Liver (tissue), 8 donors: ENCODE measurements at regions not wholly inside any gene's neighbourhood (a gene's known extent, or its start where the extent isn't known, plus 50 kb on each side); places are given as distances from the start of the nearest gene placed in this dataset.

Experiments used
- DNase-seq: peaks from one replicate; pipeline ENCODE4 v3.0.0-alpha.2; 2017; ENCODE audit warnings: low spot score
- H3K27ac ChIP-seq, 2 donors: one replicate each; pipeline ENCODE4 v1.7.0; 2013; ENCODE audit warnings: inconsistent platforms in 2 of 2, low read length in 2 of 2, control low read depth in 1 of 2, low read depth in 1 of 2, mild to moderate bottlenecking in 1 of 2
- H3K27me3 ChIP-seq, 4 donors: one replicate each; pipeline versions ENCODE4 v1.6.1 to v1.7.0; 2013; ENCODE audit warnings: low read length in 3 of 4, inconsistent platforms in 1 of 4, mild to moderate bottlenecking in 1 of 4, moderate library complexity in 1 of 4; ENCODE audit not compliant: control insufficient read depth in 4 of 4, insufficient read depth in 4 of 4
- H3K36me3 ChIP-seq, 4 donors: one replicate each; pipeline versions ENCODE4 v1.6.1 to v1.7.0; 2013; ENCODE audit warnings: low read length in 3 of 4, mild to moderate bottlenecking in 3 of 4, low read depth in 1 of 4, moderate library complexity in 1 of 4; ENCODE audit not compliant: control insufficient read depth in 4 of 4, insufficient read depth in 3 of 4
- H3K4me1 ChIP-seq, 4 donors: one replicate each; pipeline versions ENCODE4 v1.6.1 to v1.7.0; 2013; ENCODE audit warnings: low read length in 3 of 4, mild to moderate bottlenecking in 3 of 4, moderate library complexity in 1 of 4; ENCODE audit not compliant: control insufficient read depth in 4 of 4, insufficient read depth in 4 of 4
- H3K4me3 ChIP-seq, 3 donors: one replicate each; pipeline versions ENCODE4 v1.6.1 to v1.7.0; 2013; ENCODE audit warnings: low read length in 3 of 3, control low read depth in 1 of 3, low read depth in 1 of 3, mild to moderate bottlenecking in 1 of 3
- H3K9ac ChIP-seq, 2 donors: one replicate each; pipeline ENCODE4 v1.7.0; 2013; ENCODE audit warnings: low read length in 2 of 2, mild to moderate bottlenecking in 2 of 2, moderate library complexity in 2 of 2, control low read depth in 1 of 2, low read depth in 1 of 2
- H3K9me3 ChIP-seq, 4 donors: one replicate each; pipeline versions ENCODE4 v1.6.1 to v1.7.0; 2013; ENCODE audit warnings: low read length in 3 of 4; ENCODE audit not compliant: control insufficient read depth in 4 of 4
- ATF3 ChIP-seq: IDR thresholded peaks from 2 replicates; pipeline ENCODE4 v1.6.1; 2016; ENCODE audit warnings: antibody characterized with exemption
- CTCF ChIP-seq: fragments of 150-350 bp; IDR thresholded peaks from 2 replicates; pipeline ENCODE4 v1.5.1; 2017; ENCODE audit warnings: improper control_type of control experiment, low read depth, low read length; ENCODE audit not compliant: missing input control
- EGR1 ChIP-seq, 2 donors: IDR thresholded peaks; 2 replicates each; pipeline ENCODE4 v1.6.1; 2016 to 2018; ENCODE audit warnings: antibody characterized with exemption in 2 of 2, low read depth in 2 of 2
- FOXA1 ChIP-seq: IDR thresholded peaks from 2 replicates; pipeline ENCODE4 v1.6.1; 2016; ENCODE audit warnings: antibody characterized with exemption
- FOXA2 ChIP-seq: IDR thresholded peaks from 2 replicates; pipeline ENCODE4 v1.6.1; 2016; ENCODE audit warnings: antibody characterized with exemption
- GABPA ChIP-seq, 2 donors: IDR thresholded peaks in 1 of 2; conservative IDR thresholded peaks in 1 of 2; 2 replicates each; pipeline ENCODE4 v1.6.1; 2016; ENCODE audit warnings: antibody characterized with exemption in 2 of 2, mild to moderate bottlenecking in 1 of 2, moderate library complexity in 1 of 2
- HNF4A ChIP-seq, 2 donors: conservative IDR thresholded peaks; 2 replicates each; pipeline ENCODE4 v1.6.1; 2016; ENCODE audit warnings: antibody characterized with exemption in 2 of 2, mild to moderate bottlenecking in 2 of 2
- HNF4G ChIP-seq: IDR thresholded peaks from 2 replicates; pipeline ENCODE4 v1.6.1; 2016; ENCODE audit warnings: antibody characterized with exemption
- JUND ChIP-seq, 2 donors: IDR thresholded peaks; 2 replicates each; pipeline ENCODE4 v1.6.1; 2016; ENCODE audit warnings: antibody characterized with exemption in 2 of 2
- MAX ChIP-seq: IDR thresholded peaks from 2 replicates; pipeline ENCODE4 v1.6.1; 2016; ENCODE audit warnings: antibody characterized with exemption
- NR2F2 ChIP-seq: IDR thresholded peaks from 2 replicates; pipeline ENCODE4 v1.6.1; 2016; ENCODE audit warnings: antibody characterized with exemption
- RAD21 ChIP-seq, 2 donors: IDR thresholded peaks; 2 replicates each; pipeline ENCODE4 v1.6.1; 2016; ENCODE audit warnings: antibody characterized with exemption in 2 of 2, mild to moderate bottlenecking in 2 of 2
- SP1 ChIP-seq: IDR thresholded peaks from 2 replicates; pipeline ENCODE4 v1.6.1; 2018; ENCODE audit warnings: antibody characterized with exemption, mild to moderate bottlenecking
- TAF1 ChIP-seq: conservative IDR thresholded peaks from 2 replicates; pipeline ENCODE4 v1.6.1; 2016; ENCODE audit warnings: antibody characterized with exemption, mild to moderate bottlenecking
- YY1 ChIP-seq: IDR thresholded peaks from 2 replicates; pipeline ENCODE4 v1.6.1; 2016; ENCODE audit warnings: antibody characterized with exemption, mild to moderate bottlenecking
- ZBTB33 ChIP-seq: IDR thresholded peaks from 2 replicates; pipeline ENCODE4 v1.6.1; 2016; ENCODE audit warnings: antibody characterized with exemption
- WGBS: extraction: QIAGEN DNeasy Blood & Tissue Kit; methylation state at CpG from one replicate; pipeline ENCODE4 v1.1.7; 2013; 5-methylcytosine and 5-hydroxymethylcytosine counted together
- TF ChIP-seq, protein P1 (sequence below): IDR thresholded peaks from 2 replicates; pipeline ENCODE4 v1.6.1; 2016; ENCODE audit warnings: antibody characterized with exemption, mild to moderate bottlenecking
- donor health status: healthy.
- donor health status: healthy.
- donor health status: healthy.
- donor health status: healthy.
- donor health status: healthy.

GRCh38 chrY:7818924-7819323 lies 907.4 kb upstream of the AMELY start:
- DNase-seq: no peak
- Histone ChIP-seq H3K4me3 (no peak overlapping the region), H3K27ac (no peak overlapping the region), H3K36me3 (no peaks in the 10 kb centered on the region), H3K9ac (no peak overlapping the region), H3K9me3 (no peaks in the 10 kb centered on the region), H3K27me3 (no peaks in the 10 kb centered on the region), H3K4me1 (no peaks in the 10 kb centered on the region)
- TF ChIP-seq RAD21 (IDR thresholded peaks at IDR 0.05) (peak in 1 of 2 donors; percentile 74), FOXA2 (no peak), HNF4G (no peak), EGR1 (IDR thresholded peaks at IDR 0.05; ENCODE audit: low read depth in 2 of 2) (no peak), MAX (no peak), YY1 (no peak), CTCF (peak; percentile 23)

GRCh38 chrY:7816567-7816966 lies 905.0 kb upstream of the AMELY start:
- no peak overlapping the region for H3K27ac ChIP-seq
- H3K4me3 ChIP-seq: no peak overlapping the region
- no peaks in the 10 kb centered on the region for H3K9me3 ChIP-seq
- H3K4me1 ChIP-seq: no peaks in the 10 kb centered on the region
- no peaks in the 10 kb centered on the region for H3K36me3 ChIP-seq
- 83% methylated on average over 1 of the region's 1 CpG for WGBS
- H3K27me3 ChIP-seq: no peaks in the 10 kb centered on the region
- H3K9ac ChIP-seq: no peak overlapping the region
- no peak for DNase-seq
- TF ChIP-seq YY1 (no peak), GABPA (IDR thresholded peaks at IDR 0.05 in 1 of 2, conservative IDR thresholded peaks at IDR 0.05 in 1 of 2) (no peak), JUND (IDR thresholded peaks at IDR 0.05) (no peak), CTCF (no peak), RAD21 (IDR thresholded peaks at IDR 0.05) (no peak), TAF1 (no peak), SP1 (no peak), FOXA1 (no peak), MAX (no peak), ZBTB33 (no peak), HNF4A (conservative IDR thresholded peaks at IDR 0.05) (no peak), NR2F2 (no peak), ATF3 (no peak)
- TF ChIP-seq, protein P1, sequence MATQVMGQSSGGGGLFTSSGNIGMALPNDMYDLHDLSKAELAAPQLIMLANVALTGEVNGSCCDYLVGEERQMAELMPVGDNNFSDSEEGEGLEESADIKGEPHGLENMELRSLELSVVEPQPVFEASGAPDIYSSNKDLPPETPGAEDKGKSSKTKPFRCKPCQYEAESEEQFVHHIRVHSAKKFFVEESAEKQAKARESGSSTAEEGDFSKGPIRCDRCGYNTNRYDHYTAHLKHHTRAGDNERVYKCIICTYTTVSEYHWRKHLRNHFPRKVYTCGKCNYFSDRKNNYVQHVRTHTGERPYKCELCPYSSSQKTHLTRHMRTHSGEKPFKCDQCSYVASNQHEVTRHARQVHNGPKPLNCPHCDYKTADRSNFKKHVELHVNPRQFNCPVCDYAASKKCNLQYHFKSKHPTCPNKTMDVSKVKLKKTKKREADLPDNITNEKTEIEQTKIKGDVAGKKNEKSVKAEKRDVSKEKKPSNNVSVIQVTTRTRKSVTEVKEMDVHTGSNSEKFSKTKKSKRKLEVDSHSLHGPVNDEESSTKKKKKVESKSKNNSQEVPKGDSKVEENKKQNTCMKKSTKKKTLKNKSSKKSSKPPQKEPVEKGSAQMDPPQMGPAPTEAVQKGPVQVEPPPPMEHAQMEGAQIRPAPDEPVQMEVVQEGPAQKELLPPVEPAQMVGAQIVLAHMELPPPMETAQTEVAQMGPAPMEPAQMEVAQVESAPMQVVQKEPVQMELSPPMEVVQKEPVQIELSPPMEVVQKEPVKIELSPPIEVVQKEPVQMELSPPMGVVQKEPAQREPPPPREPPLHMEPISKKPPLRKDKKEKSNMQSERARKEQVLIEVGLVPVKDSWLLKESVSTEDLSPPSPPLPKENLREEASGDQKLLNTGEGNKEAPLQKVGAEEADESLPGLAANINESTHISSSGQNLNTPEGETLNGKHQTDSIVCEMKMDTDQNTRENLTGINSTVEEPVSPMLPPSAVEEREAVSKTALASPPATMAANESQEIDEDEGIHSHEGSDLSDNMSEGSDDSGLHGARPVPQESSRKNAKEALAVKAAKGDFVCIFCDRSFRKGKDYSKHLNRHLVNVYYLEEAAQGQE: no peak
